Activated naive CD4-positive, alpha-beta T cell treated with anti-CD3 and anti-CD28 coated beads, Interleukin-2, amount 50 U/mL, for 16 hours (primary cell): ENCODE measurements at regions not wholly inside any gene's neighbourhood (a gene's known extent, or its start where the extent isn't known, plus 50 kb on each side); places are given as distances from the start of the nearest gene placed in this dataset.

ENCODE experiments used
- DNase-seq: peaks from one replicate; pipeline ENCODE4 v3.0.0-alpha.2; 2020

- no peak for DNase-seq
These were observed 65.0 kb upstream of the MEIS2 start for GRCh38 chr15:37165395-37165794.

- no peak for DNase-seq
These were observed 66.1 kb upstream of the MEIS2 start for GRCh38 chr15:37166402-37166801.

GRCh38 chr15:37181339-37181738, 81.0 kb upstream of the MEIS2 start:
- DNase-seq, result no peak

DNA sequence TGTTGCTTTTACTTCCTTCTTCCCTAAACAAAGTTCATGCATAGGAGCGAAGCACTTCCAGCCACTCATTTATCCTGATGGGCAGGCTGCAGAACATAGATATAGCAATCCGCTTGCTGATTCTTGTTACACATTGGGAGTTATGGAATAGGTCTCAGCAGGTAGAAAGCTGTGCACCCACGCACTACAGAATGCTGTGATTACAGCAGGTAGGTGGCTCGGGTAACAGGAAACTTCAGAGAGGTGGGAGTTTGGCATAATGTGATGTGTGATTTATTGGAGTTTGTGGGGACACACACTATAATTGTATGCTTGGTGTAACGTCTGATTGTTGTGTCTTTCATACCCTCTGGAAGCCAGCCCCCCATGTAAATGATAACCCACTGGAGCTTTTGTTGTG, 99.2 kb upstream of the MEIS2 start:
- no peak for DNase-seq

DNA sequence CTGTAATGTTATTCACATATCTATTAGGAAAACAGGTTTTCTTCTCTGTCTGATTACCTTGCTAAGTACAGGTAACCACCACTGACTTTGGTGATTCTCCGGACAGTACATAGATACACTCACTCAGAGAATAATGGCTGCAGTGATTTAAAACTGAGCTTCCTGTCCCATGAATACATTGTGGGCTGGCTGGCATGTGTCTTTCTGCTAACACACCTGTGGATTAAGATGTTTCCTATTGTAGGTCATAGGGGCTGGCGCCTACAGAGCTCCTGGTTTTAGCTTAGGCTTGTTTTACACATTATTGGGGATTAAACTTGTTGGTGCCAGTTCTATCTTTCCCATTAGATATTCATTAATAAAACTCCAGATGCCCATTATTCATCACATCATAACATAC, 102.7 kb upstream of the MEIS2 start:
- DNase-seq, result no peak

DNA sequence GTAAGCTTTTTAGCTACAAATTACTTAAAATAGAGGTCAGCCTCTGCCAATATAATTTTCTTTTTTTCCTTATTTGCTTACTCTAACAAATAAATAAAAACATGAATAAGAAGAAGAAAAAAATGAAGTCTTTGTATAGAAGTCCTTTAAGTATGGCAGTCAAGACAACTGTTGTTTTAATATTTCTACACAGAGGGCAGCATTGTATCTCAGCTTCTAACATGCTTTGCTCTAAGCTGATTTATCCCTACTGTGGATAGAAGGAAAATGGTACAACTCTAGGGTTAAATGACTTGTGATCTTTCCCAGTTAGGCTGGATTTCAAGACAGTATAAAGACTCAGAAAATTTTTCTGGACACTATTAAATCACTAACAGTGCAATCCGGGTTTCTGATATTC, 104.3 kb upstream of the MEIS2 start:
- DNase-seq, result no peak

- no peak for DNase-seq
These were observed 106.3 kb upstream of the MEIS2 start for GRCh38 chr15:37206690-37207089.

GRCh38 chr15:37208146-37209040, 108.0 kb upstream of the MEIS2 start:
- DNase-seq, result no peak

DNA sequence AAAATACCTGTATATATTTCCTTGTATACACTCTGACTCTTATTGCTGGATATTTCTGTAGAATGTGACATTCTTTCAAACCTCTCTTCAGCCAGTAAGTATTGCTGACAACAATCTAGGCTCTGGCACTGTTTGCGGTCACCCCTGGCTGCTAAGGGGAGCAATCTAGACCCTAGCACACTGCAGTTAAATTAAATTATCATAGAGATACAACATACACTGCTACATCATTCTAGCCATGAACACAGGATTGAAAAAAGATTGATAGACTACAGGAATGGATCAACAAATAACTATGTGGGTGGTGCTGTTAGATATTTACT, 108.7 kb upstream of the MEIS2 start:
- no peak for DNase-seq

- DNase-seq, result no peak
These were observed 117.2 kb upstream of the MEIS2 start for GRCh38 chr15:37217567-37217966.

DNA sequence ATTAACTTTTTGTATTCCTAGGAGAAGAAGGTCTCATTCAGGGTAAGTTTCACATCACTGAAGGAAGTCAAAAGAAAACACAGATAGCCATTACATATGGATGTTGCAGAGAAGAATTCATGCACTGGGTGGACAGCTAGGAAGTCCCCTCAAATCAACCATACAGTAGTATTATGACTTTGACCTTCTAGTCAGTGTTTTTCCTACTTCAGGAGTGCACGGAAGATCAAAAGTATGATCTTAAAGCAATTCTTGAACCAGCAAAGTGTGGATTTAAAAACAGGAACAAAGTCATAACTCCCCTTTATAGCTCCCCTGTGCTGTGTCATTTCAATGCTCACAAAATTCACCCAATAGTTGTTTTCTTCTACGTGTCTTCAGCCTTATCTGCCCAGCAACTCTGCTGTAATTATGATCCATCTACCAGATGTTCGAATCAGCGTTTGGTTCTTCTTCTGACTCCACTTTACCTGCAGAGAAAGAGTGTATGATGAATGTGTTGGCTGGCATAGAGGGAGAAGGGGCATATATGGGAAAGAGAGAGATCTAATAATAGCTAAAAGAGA, 118.1 kb upstream of the MEIS2 start:
- DNase-seq, result no peak

DNA sequence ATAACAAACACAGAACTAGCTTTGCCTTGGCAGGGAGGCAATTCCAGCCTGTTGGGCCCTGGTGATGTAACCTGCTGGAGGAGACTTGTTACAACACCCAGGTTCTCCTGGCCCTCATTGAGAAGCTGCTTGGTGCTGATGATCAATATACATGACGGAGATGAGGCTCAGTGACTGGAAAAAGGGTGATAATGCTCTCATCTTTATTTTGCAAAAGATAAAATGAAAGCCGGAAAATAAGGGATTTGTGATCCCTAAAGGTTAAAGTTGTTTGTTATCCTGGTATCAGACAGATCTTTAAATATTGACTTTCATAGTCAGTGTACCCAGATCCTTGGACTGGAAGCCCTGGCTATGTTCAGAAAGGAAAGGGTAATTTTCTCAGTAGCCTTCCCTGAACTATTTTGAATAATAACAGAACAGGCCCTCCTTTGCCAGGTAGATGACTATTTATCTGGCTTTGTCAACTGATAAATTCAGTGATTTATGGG, 118.9 kb upstream of the MEIS2 start:
- no peak for DNase-seq

- no peak for DNase-seq
These were observed 120.8 kb upstream of the MEIS2 start for GRCh38 chr15:37220949-37221670.

- no peak for DNase-seq
These were observed 121.4 kb upstream of the MEIS2 start for GRCh38 chr15:37221671-37222145.

GRCh38 chr15:37223089-37223488, 122.7 kb upstream of the MEIS2 start:
- DNase-seq, result no peak

- no peak for DNase-seq
These were observed 129.7 kb upstream of the MEIS2 start for GRCh38 chr15:37229855-37230619.

DNA sequence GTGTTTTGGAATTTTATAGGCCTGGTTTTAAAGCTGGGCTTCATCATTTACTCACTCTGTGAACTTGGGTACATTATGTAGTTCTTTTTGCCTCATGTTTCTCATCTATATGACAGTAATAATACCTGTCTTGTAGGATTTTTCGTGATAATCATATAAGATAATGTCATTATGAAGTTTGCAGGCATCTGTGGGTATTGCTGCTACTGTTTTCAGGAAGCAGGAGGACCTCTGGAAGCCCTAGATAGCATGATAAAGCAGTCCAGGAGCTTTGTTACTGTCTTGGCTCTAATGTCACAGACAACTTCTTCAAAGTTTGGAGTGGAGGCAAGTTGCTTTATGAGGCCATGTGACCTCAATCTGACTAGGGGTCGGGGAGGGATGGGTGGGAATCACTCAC, 145.0 kb upstream of the MEIS2 start:
- DNase-seq, result no peak

DNA sequence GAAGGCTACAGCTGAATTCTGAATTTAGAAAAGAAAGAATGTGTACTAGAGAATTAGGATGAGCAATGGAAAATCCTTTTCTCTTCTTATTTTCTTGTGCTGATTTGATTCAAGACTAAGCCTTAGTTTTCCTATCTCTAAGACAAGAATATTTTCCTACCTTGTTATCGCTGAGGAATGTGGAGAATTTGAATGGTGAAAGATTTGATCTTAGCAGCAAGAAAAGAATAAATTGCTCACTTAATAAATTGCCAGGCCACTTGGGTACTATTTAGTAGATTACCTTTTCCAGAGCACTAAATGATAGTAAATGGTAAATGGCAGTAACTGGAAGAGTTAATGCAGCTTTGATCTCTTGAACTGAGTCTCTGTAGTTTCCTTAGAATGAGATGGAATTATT, 145.7 kb upstream of the MEIS2 start:
- no peak for DNase-seq

GRCh38 chr15:37246856-37247255, 146.5 kb upstream of the MEIS2 start:
- DNase-seq, result no peak

DNA sequence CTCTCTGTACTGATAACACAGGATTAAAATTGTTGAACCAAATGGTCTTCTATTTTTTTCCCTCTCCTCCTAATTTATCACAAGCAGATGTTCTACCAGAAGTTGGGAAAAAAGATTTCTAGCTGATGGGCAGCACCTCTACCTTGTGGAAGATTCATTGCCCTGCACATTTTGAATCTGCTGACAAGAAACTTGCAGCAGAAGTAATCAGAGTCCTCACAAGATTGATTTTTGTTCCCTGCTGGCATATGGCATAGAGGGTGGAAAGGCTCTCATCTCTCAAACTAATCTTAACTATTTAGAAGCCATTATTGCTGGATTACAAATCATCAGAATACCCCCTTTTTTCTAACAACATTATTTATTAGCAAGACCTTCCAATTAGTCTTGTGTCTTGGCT, 148.9 kb upstream of the MEIS2 start:
- DNase-seq, result no peak

DNA sequence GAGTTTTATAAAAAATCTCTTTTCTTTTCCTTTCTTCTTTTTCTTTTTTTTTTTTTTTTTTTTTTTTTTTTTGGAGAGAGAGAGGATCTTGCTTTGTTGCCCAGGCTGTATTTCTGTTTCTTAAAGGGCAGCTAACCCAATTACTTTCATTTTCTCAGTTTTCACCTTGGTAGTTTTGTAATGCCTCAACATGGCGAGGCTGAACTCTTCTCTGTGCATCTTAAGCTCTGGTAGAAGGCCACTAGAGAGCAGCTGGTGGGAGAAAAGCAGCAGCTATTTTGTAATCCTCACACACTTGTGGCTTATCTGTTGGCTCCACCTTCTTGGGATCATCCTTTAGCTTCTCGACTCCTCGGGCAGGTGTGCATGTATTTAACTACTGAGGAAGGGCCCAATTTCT, 152.2 kb upstream of the MEIS2 start:
- DNase-seq, result no peak

- no peak for DNase-seq
These were observed 153.5 kb upstream of the MEIS2 start for GRCh38 chr15:37253877-37254276.

DNA sequence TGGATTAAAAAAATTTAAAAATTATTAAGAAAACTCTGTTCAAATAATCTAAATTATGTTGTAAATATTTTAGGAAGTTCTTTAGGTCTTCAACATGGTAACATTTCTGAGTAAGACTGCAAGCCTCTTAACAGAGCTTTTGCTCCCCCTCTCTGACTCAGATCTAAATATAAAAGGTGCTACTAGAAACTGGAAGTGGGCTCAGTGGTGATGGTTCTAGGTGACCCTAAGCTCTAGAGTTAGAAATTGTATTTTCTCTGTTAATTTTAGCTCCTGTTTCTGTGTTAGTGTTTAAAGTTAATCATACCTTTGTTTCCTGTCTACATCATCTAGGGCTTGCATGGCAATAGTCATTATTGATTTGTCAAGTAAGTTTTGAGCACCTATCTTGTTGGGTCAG, 159.9 kb upstream of the MEIS2 start:
- no peak for DNase-seq
